Prostate gland (tissue), 2 donors: ENCODE measurements at regions not wholly inside any gene's neighbourhood (a gene's known extent, or its start where the extent isn't known, plus 50 kb on each side); places are given as distances from the start of the nearest gene placed in this dataset.

Source experiments
- CTCF ChIP-seq, 4 experiments: fragments of 200-600 bp in 2 of 4; fragments of 450-650 bp in 2 of 4; sonication (generic) in 2 of 4; IDR thresholded peaks; 1 replicate in 3 of 4; 2 replicates in 1 of 4; pipeline ENCODE4 v1.5.1; 2016 to 2019; ENCODE audit warnings: antibody characterized with exemption in 4 of 4, mild to moderate bottlenecking in 2 of 4, moderate library complexity in 2 of 4
- POLR2A ChIP-seq: fragments of 450-650 bp; IDR thresholded peaks from one replicate; pipeline ENCODE4 v1.6.1; 2016; ENCODE audit warnings: antibody characterized with exemption, mild to moderate bottlenecking

GRCh38 chr18:34598120-34598635 lies 111.9 kb upstream of the DTNA start:
- TF ChIP-seq POLR2A = no peak
- no peak for TF ChIP-seq CTCF (IDR thresholded peaks at IDR 0.05)
